GM21423 (cell line): ENCODE measurements at regions not wholly inside any gene's neighbourhood (a gene's known extent, or its start where the extent isn't known, plus 50 kb on each side); places are given as distances from the start of the nearest gene placed in this dataset.

Experiments used
- ATAC-seq: cut with Tn5 transposase; IDR thresholded peaks from one replicate; pipeline ENCODE4 v1.9.1; 2021; ENCODE audit warnings: mild to moderate bottlenecking, moderate library complexity; ENCODE audit not compliant: unreplicated experiment

DNA sequence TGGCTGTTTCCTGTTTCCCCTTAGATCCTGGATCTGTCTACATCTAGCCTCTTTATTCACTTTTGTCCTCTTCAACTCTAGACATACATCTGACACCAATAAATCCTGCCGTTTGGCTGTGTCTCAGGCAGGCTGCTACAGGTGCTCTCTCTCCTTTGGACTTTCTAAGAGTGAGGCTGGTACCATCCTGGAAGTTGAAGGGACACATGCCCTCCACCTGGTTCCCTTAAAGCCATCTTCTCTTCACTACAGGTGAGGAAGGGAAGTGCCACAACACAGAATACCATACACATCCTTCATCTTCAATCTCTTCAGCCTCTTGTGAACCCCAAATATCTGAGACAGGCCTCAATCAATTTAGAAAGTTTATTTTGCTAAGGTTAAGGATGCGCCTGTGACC lies 137.9 kb downstream of the BACH1 start:
- ATAC-seq: no peak

DNA sequence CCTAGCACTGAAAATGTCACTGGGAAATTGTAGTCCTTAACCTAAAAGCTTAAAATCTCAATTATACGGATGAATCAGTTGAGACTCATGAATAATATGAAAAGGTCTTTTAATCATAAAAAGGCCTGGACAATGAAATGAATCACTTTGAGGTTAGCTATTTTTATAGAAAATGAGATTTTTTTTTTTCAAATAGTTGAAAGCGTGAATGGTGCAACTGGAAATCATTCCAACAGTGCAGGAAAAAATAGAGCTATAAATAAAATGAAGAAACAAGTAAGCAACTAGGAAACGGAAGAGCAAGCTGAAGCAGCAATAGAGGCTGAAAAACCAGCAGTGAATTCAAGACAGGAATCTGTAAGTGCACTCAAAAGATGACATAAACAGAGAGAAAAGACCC lies 142.9 kb downstream of the BACH1 start:
- ATAC-seq: no peak

DNA sequence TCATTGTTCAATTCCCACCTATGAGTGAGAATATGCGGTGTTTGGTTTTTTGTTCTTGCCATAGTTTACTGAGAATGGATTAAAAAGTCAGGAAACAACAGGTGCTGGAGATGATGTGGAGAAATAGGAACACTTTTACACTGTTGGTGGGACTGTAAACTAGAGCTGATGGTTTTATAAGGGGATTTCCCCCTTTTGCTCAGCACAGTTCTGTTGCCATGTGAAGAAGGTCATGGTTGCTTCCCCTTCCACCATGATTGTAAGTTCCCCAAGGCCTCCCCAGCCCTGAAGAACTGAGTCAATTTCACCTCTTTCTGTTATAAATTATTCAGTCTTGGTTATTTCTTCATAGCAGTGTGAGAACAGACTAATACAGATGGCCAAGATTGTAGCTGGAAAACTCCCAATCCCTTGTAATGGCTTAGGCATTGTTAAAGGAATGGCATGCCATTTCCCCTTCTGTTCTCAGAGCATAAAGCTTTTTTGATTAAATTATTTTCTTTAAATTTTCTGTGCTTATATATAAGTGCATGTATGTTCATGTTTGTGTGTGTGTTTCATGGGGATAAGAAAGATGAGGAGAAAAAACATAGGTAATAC lies 144.8 kb downstream of the BACH1 start:
- no peak for ATAC-seq

DNA sequence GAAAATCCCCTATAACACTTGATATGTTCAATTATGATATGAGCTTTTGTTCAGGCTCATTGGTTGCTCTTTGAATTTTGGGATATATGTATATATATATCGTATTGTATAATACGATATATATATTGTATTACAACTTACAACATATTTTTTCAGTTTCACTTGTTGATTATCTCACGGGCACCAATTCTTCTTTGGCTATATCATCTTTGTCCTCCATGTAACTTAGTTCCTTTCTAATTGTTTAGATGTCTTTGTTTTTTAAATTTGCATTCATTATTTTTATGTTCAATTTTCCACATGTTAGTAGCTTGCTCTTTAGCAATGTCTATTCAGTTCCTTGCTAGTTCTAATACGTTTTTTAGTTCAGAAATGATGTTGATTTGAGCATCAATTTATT lies 150.0 kb downstream of the BACH1 start:
- no peak for ATAC-seq

DNA sequence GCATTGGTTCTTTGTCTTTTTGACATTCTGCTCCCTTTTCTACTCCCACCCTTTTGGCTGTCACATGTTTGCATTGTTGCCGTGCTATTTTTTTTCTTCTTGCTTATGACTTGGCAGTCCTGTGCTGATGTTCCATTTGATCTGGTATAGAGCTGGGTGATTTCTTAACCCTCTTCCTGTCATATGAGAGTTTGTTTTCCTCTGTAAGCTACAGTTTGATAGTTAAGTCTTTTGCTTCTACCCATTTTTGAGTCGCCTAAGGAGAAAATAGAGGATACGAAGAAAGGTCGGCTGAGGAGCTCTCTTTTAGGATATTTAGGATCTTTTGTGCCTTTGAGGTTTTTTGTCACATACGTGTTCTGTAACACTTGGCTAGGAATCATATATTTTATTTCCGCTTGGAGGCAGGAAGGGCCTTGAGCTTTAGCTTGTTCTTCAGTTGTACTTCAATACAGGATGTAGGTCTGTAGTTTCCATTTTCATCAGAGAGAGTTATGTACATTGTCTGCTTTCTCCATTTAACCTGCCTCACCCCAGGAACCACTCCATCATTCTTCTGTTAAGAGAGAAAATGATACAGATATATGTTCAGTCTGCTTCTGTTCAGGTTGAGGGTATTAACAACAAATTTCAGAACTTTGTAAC lies 150.7 kb downstream of the BACH1 start:
- ATAC-seq: no peak

DNA sequence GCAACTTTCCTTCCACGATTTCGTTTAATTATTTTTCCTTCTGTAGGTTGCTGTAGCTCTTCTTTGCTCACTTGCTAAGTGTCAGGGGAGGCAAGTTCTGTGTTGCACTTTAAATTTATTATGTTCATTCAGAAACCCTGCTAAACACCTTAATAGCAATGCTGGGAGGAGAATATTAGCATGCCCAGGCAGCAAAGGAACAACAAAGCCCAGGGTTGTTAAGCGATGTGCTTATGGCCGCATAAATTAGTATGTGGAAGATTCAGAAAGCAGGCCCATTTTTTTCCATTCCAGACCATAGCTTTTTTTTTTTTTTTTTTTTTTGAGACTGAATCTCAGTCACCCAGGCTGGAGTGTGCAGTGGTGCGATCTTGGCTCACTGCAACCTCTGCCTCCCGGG lies 151.3 kb downstream of the BACH1 start:
- no peak for ATAC-seq

DNA sequence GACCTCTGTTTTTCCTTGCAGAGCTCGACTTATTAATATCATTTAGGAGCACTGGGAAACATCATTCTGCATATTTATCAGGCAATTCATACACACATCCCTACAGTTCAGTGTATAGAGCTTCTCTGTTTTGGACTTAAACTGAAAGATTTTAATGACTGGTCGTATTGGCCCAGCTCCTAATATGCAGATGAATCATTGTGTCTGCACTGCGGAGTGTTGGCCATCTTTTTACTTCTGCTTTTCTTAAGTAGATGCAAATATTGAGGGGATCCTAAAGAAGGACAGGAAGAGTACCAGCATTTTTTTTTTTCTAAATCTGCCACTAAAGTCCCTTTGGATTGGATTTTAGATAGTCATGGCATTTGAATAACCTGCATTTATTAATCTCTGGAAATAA lies 154.8 kb downstream of the BACH1 start:
- no peak for ATAC-seq

DNA sequence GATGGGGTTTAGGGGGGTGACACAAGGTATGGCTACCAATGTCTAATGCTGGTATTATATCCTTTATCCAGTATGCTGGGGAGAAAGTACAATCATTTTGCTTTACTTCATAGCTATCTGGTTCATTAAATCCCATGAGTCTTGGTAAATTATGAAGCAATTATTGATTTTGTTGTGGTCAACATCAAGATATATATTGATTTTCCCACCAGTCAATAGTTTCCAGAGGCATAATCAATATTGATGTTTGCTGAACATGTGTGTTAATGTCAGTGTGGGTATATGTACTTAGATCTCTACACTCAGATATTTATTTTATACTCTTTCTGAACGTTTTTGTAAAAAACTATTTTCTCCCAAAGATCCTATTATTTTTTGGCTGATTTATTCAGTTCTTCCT lies 155.5 kb downstream of the BACH1 start:
- no peak for ATAC-seq

DNA sequence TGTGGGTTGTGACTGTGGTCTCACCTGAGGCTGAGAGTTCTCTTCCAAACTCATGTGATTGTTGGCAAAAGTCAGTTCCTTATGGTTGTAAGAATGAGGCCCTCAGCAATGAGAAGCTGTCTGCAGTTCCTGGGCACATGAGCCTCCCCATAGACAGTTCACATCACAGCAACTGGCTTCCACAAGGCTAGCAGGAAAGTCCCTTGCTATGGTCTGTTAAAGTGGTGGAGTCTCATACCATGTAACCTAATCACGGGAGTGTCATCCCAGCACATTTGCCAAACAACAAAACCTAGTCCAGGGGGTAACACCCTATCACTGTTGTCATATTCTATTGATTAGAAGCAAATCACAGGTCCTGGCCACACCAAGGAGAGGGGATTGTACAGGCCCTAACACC lies 163.8 kb downstream of the BACH1 start:
- ATAC-seq: no peak

DNA sequence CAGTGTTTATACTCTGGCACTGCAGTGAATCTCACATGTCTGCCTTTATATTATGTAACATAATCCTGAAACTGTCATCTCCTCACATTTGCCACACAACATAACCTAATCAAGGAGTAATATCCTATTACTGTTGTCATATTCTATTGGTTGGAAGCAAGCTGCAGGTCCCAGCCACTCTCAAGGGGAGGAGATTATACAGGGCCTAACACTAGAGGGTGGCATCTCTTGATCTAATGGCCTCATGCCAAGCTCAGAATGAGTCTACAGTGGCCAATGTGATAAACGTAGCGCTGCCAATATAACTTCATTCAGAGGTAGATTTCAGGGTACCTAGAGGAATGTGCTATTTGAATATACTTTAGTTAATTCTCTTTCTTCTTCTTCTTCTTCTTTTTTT lies 166.8 kb downstream of the BACH1 start:
- ATAC-seq: no peak

DNA sequence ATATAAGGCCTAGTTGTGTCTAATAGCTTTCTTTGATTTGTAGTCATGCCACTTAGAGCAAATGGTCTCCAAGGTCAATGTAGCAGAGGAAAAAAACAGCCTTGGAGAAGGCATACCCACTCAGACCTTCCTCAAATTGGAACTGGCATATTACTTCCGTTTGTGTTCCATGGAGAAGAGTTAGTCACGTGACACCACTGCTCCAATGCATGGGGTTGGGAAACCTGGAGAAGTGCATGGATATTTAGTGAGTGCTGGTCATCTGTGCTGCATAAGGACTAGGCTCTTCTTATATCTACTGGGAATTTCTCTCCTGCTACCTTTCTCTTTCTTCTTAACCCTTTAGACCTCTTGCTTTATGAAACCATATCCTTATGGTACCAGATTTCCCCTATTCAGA lies 167.8 kb downstream of the BACH1 start:
- no peak for ATAC-seq

DNA sequence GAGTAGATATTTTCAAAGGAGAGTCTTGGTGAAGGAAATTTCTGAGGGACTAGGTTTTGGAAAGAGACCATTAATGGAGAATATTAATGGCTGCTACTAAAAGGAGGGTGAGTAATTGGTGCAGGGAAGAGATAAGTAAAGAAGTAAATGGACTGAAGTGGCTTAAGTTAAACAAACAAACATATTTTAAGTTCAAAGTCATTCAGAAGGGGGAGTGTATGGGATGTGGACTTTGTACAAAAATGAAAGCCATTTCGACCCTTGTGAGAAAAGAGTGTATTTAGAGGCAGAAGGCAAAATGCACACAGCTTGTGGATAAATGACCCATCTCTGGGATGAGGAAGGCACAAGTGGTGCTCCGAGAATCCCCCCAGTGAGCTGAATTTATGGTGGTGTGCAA lies 171.7 kb downstream of the BACH1 start:
- ATAC-seq: no peak

DNA sequence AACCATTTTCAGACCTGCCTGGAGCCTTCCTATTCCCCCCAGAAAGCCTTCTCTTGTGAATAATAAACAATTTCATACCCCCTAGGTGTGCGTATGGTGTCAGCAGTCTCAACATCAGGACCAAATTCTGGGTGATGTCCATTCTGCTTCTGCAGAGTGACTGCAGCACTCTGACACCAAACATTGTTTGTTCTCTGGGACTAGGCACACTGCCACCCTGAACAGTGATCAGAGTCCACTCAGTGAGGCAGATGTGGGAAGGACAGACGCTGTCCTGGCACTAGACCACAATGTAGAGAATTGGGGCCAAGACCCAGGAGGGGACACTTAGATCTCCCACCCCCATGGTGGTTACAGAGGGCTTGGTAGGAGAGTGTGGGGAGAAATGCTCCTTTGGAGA lies 175.1 kb downstream of the BACH1 start:
- no peak for ATAC-seq

DNA sequence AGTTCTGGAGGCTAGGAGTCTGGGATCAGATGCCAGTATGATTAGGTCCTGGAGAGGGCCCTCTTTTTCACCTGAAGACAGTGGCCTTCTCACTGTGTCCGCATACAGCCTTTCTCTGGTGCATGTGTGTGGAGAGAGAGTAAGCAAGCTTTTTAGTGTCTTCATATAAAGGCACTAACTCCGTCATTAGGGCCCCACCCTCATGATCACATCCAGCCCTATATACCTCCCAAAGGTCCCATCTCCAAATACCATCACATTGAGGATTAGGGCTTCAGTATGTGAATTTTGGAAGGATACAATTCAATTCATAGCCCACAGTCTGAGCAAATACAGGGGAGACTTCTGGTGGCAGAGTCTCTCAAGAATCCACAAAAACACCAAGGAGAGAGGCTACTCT lies 176.6 kb downstream of the BACH1 start:
- ATAC-seq: no peak

DNA sequence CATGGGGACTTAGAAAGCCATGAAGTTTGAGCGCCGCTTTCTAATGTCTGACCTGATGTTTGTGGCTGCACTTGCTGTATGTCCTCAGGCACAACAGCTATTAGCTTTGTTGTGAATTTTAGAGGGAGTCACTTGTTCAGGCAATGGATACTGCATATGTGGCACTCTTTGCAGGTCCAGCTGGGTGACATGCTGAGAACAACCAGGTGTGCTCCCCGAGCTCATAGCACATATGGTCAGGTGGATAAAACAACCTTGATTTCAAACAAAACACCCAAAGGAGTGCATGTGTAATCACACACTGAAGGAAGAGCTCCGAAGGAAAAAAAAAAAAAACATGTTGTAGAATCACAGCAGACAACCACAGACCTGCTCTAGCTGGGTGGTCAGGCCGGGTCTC lies 178.6 kb downstream of the BACH1 start:
- no peak for ATAC-seq

DNA sequence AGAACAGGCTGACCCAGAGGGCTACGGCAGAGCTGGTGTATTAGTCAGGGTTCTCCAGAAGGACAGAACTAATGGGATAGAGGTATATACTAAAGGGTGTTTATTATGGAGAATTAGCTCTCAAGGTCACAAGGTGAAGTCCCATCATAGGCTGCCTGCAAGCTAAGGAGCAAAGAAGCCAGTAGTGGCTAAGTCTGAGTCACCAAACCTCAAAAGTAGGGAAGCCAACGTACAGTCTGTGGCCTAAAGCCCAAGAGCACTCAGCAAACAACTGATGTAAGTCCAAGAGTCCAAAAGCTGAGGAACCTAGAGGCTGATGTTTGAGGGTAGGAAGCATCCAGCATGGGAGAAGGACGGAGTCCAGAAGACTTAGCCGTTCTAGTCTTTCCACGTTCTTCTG lies 179.2 kb downstream of the BACH1 start:
- no peak for ATAC-seq

DNA sequence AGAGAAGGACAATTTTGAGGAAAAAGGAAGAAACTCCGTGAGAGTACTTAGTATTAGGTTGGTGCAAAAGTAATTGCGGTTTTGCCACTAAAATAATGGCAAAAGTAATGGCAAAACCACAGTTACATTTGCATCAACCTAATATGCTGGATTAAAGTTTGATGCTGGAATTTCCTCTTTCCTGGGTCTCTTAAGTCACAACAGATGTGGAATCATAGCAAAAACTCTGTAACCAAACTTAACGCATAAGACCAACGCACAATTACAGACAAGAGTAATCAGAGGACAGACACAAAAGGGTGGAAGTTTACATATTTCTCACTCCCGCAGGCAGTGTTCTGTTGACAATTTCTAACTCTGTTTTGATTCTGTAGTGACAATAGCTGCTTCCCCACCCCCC lies 182.4 kb downstream of the BACH1 start:
- ATAC-seq: no peak

DNA sequence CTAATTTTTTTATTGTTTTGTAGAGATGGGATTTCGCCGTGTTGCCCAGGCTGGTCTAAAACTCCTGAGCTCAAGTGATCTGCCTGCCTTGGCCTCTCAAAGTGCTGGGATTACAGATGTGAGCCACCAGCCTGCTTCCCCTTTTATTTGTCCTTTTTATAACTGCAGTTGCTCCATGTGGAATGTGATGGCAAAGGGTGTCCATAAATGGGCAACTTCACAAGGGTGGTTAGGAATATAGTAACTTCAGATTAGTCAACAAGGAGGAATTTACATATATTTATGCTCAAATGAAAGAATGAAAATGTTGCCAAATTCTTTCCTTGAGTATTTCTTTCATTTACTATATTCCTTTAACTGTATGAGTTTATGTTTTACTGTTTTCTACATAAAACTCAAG lies 182.9 kb downstream of the BACH1 start:
- no peak for ATAC-seq

DNA sequence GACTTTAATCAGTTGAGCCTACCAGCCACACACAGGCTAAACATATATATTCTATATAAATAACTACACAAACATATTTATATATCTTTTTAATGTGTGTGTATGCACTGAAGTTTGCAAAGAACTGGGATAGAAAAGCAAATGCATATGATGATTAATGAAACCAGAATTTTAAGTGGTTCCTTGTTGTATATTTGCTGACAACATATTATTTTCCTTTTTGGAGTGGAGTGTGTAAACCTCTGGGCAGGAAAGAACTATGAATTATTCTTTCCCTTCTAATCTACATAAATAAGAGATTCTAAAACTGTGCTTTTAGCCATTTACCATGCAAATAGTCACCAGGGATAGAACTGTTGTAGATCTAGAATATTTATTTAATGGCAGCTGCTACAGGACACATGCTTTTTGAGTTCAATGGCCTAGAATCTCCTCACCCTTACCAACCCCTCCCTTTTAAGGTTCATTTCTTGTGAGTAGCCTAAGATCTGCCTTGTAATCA lies 187.6 kb downstream of the BACH1 start:
- no peak for ATAC-seq
